ENCODE measurements at regions not wholly inside any gene's neighbourhood (a gene's known extent, or its start where the extent isn't known, plus 50 kb on each side); places are given as distances from the start of the nearest gene placed in this dataset.

DNA sequence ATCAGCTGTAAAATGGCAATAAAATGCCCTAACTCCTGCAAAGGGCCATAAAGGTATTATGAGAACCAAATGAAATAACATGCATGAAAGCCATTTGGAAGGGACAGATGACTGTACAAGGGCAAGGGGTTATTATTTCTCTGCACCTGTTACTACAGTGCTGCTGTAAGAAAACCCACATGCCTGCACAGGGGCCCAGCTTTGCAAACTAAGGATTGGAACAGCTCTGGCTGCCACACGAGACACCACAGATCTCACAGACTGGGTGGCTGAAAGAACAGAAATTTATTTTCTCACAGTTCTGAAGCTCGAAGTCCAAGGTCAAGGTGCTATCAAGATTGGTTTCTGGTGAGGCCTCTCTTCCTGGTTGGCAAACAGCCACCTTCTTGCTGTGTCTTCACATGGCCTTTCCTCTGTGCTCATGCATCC, 409.0 kb upstream of the NRP1 start:
- H3K27ac ChIP-seq (ENCODE audit: low read length in 2 of 2): no peak overlapping the region
- Mint-ChIP-seq H3K9me3 (ENCODE audit: insufficient read depth) (peaks cover 5% of the 10 kb centered on the region), H3K4me1 (no peaks in the 10 kb centered on the region), H3K4me3 (no peak overlapping the region), H3K27me3 (no peaks in the 10 kb centered on the region), H3K27ac (no peak overlapping the region)
- H2AFZ ChIP-seq (ENCODE audit: insufficient read depth, low read depth, low read length, poor library complexity, severe bottlenecking): no peak overlapping the region
- H3K36me3 ChIP-seq (replicated peaks in 1 of 2; ENCODE audit: control extremely low read depth in 1 of 2, control insufficient read depth in 1 of 2, extremely low read depth in 1 of 2, insufficient read depth in 2 of 2, low read length in 1 of 2): no peaks in the 10 kb centered on the region
- H4K20me1 ChIP-seq (ENCODE audit: control insufficient read depth, insufficient read depth, low read length, poor library complexity, severe bottlenecking): no peaks in the 10 kb centered on the region
- POLR2A ChIA-PET: no interaction called here
- peaks cover 0 to 3% (median 0%) of the 10 kb centered on the region in 3 donors for H3K9me3 ChIP-seq (ENCODE audit: control extremely low read depth in 1 of 3, control insufficient read depth in 2 of 3, insufficient read depth in 1 of 3, low read length in 2 of 3)
- no peaks in the 10 kb centered on the region for H3K4me1 ChIP-seq (ENCODE audit: control insufficient read depth in 2 of 2, insufficient read depth in 2 of 2, low read length in 2 of 2)
- DNase-seq: no peak
- 82% methylated on average over 2 of the region's 2 CpGs for WGBS (ENCODE audit: insufficient coverage)
- no peak for ATAC-seq (ENCODE audit: low read depth)
- H3K4me2 ChIP-seq (replicated peaks; ENCODE audit: low read depth, low read length, poor library complexity, severe bottlenecking): no peak overlapping the region
- H3K79me2 ChIP-seq (ENCODE audit: control insufficient read depth, insufficient read depth, low read length): no peaks in the 10 kb centered on the region
- no peak for TF ChIP-seq EZH2 (IDR thresholded peaks at IDR 0.05; ENCODE audit: borderline replicate concordance, insufficient read depth, low read depth, low read length, poor library complexity, severe bottlenecking)
- TF ChIP-seq, protein P1, sequence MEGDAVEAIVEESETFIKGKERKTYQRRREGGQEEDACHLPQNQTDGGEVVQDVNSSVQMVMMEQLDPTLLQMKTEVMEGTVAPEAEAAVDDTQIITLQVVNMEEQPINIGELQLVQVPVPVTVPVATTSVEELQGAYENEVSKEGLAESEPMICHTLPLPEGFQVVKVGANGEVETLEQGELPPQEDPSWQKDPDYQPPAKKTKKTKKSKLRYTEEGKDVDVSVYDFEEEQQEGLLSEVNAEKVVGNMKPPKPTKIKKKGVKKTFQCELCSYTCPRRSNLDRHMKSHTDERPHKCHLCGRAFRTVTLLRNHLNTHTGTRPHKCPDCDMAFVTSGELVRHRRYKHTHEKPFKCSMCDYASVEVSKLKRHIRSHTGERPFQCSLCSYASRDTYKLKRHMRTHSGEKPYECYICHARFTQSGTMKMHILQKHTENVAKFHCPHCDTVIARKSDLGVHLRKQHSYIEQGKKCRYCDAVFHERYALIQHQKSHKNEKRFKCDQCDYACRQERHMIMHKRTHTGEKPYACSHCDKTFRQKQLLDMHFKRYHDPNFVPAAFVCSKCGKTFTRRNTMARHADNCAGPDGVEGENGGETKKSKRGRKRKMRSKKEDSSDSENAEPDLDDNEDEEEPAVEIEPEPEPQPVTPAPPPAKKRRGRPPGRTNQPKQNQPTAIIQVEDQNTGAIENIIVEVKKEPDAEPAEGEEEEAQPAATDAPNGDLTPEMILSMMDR (IDR thresholded peaks at IDR 0.05): no peak
- no peak overlapping the region for H3K9ac ChIP-seq (ENCODE audit: low read length)
- no peak overlapping the region for H3K4me3 ChIP-seq (ENCODE audit: control extremely low read depth in 1 of 5, extremely low read depth in 1 of 5, insufficient read depth in 1 of 5, low read depth in 2 of 5, low read length in 4 of 5)
- H3K27me3 ChIP-seq (replicated peaks in 1 of 4; ENCODE audit: control extremely low read depth in 1 of 4, control insufficient read depth in 3 of 4, insufficient read depth in 4 of 4, low read length in 3 of 4): no peaks in the 10 kb centered on the region
- CTCF ChIA-PET: no interaction called here
- intact Hi-C loops (cut with micrococcal nuclease): no loop called here

DNA sequence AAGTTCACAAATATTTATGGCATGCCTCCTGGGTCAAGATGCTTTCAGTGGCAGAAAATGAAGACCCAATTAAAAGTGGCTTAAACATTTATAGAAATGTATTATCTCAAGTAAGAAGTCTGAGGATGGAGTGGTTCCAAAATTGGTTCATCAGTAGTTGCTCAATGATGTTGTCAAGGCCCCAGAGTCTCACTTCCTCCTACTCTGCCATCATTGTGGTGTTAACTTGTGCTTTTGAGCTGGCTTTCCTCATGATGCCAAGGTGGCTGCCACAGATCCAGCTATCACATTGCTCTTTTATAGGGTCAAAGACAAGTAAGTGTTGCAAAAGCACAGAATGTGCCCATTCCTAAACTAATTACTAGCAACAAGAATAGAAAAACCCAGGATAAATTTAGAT, 404.6 kb upstream of the NRP1 start:
- Mint-ChIP-seq H3K27me3 (no peaks in the 10 kb centered on the region), H3K4me3 (no peak overlapping the region)

More for the DNA sequence above, 404.6 kb upstream of the NRP1 start:
- ChIA-PET CTCF (no interaction called here), POLR2A (no interaction called here)
- H2AFZ ChIP-seq (ENCODE audit: insufficient read depth, low read depth, low read length, poor library complexity, severe bottlenecking): no peak overlapping the region
- Mint-ChIP-seq H3K4me1 (no peaks in the 10 kb centered on the region), H3K9me3 (ENCODE audit: insufficient read depth) (peaks cover 10% of the 10 kb centered on the region), H3K27ac (no peak overlapping the region)
- intact Hi-C loops (cut with micrococcal nuclease): no loop called here
- H3K9me3 ChIP-seq (ENCODE audit: control extremely low read depth in 1 of 3, control insufficient read depth in 2 of 3, insufficient read depth in 1 of 3, low read length in 2 of 3): peaks cover 0 to 7% (median 0%) of the 10 kb centered on the region in 3 donors
- ATAC-seq (ENCODE audit: low read depth) (no peak), DNase-seq (no peak)
- H3K27ac ChIP-seq (ENCODE audit: low read length in 2 of 2): no peak overlapping the region
- H3K36me3 ChIP-seq (replicated peaks in 1 of 2; ENCODE audit: control extremely low read depth in 1 of 2, control insufficient read depth in 1 of 2, extremely low read depth in 1 of 2, insufficient read depth in 2 of 2, low read length in 1 of 2): no peaks in the 10 kb centered on the region
- TF ChIP-seq, protein P1 (IDR thresholded peaks at IDR 0.05): no peak
- TF ChIP-seq EZH2 (IDR thresholded peaks at IDR 0.05; ENCODE audit: borderline replicate concordance, insufficient read depth, low read depth, low read length, poor library complexity, severe bottlenecking): no peak
- H3K4me1 ChIP-seq (ENCODE audit: control insufficient read depth in 2 of 2, insufficient read depth in 2 of 2, low read length in 2 of 2): no peaks in the 10 kb centered on the region
- H3K27me3 ChIP-seq (replicated peaks in 1 of 4; ENCODE audit: control extremely low read depth in 1 of 4, control insufficient read depth in 3 of 4, insufficient read depth in 4 of 4, low read length in 3 of 4): no peaks in the 10 kb centered on the region
- H3K79me2 ChIP-seq (ENCODE audit: control insufficient read depth, insufficient read depth, low read length): no peaks in the 10 kb centered on the region
- no peak overlapping the region for H3K4me2 ChIP-seq (replicated peaks; ENCODE audit: low read depth, low read length, poor library complexity, severe bottlenecking)
- no peaks in the 10 kb centered on the region for H4K20me1 ChIP-seq (ENCODE audit: control insufficient read depth, insufficient read depth, low read length, poor library complexity, severe bottlenecking)
- no peak overlapping the region for H3K4me3 ChIP-seq (ENCODE audit: control extremely low read depth in 1 of 5, extremely low read depth in 1 of 5, insufficient read depth in 1 of 5, low read depth in 2 of 5, low read length in 4 of 5)
- no peak overlapping the region for H3K9ac ChIP-seq (ENCODE audit: low read length)

Data from B cell (primary cell).